HCT116 (cell line): ENCODE measurements at regions not wholly inside any gene's neighbourhood (a gene's known extent, or its start where the extent isn't known, plus 50 kb on each side); places are given as distances from the start of the nearest gene placed in this dataset.

Experiments
- ATAC-seq: fragments of 200-7000 bp; cut with Tn5 transposase; 2 replicates; pipeline ENCODE4 v1.9.1; 2020; ENCODE audit warnings: mild to moderate bottlenecking, moderate library complexity
- BruUV-seq: library from RNA; stranded (reverse); fragments of 400-500 nt; replicated peaks from 2 replicates; lab custom pipeline; 2021; lab: Mats Ljungman, UMichigan
- CTCF ChIA-PET: fragments of 300-600 bp; sonication (Branson Sonifier 250); formaldehyde crosslinking; loops from one replicate; lab custom pipeline; 2021; ENCODE audit warnings: antibody characterized with exemption; lab: Charles Lee
- POLR2A ChIA-PET: fragments of 300-600, 350-600 bp; sonication (Branson Sonifier 250); formaldehyde crosslinking; loops from one replicate; lab custom pipeline; 2021; ENCODE audit warnings: antibody characterized with exemption; lab: Charles Lee
- RAD21 ChIA-PET, 2 experiments: fragments of 300-600 bp; sonication (Branson Sonifier 250); formaldehyde crosslinking; loops; one replicate each; lab custom pipeline; 2023; ENCODE audit warnings: low total read pairs in 2 of 2; ENCODE audit not compliant: uncharacterized antibody in 2 of 2, unreplicated experiment in 2 of 2, low non-redundant PET in 1 of 2; lab: Charles Lee
- DNase-seq: peaks from one replicate; pipeline ENCODE4 v3.0.0-alpha.2; 2010; ENCODE audit warnings: low read depth, low spot score
- H2AFZ ChIP-seq: fragments of 200-600 bp; shearing (Covaris generic), sonication (generic); 2 replicates; pipeline ENCODE4 v1.6.1; 2017; ENCODE audit warnings: low read depth, mixed run types, mixed read lengths, antibody characterized with exemption, low read length; ENCODE audit not compliant: poor library complexity, severe bottlenecking
- H3K27ac ChIP-seq: 2 replicates; pipeline ENCODE4 v1.5.1; 2012; ENCODE audit warnings: low read depth, low read length
- H3K27me3 ChIP-seq: fragments of 200-600 bp; sonication (generic); 2 replicates; pipeline ENCODE4 v1.6.1; 2016; ENCODE audit warnings: mixed run types, low read length, mixed read lengths; ENCODE audit not compliant: insufficient read depth
- H3K36me3 ChIP-seq, 2 experiments: fragments of 200-500 bp in 1 of 2; fragments of 200-600 bp in 1 of 2; sonication (Bioruptor generic) in 1 of 2; sonication (generic) in 1 of 2; 2 replicates each; pipeline versions ENCODE4 v1.5.1 to v1.6.1; 2014 to 2016; ENCODE audit warnings: low read length in 2 of 2, inconsistent platforms in 1 of 2, mixed read lengths in 1 of 2, mixed run types in 1 of 2; ENCODE audit not compliant: insufficient read depth in 2 of 2, control insufficient read depth in 1 of 2
- H3K4me1 ChIP-seq, 2 experiments: fragments of 200-600 bp in 1 of 2; sonication (generic) in 1 of 2; 2 replicates each; pipeline versions ENCODE4 v1.5.1 to v1.6.1; 2012 to 2017; ENCODE audit warnings: low read length in 2 of 2, inconsistent platforms in 1 of 2, mild to moderate bottlenecking in 1 of 2, mixed read lengths in 1 of 2, mixed run types in 1 of 2, moderate library complexity in 1 of 2; ENCODE audit not compliant: insufficient read depth in 2 of 2, control insufficient read depth in 1 of 2
- H3K4me2 ChIP-seq: fragments of 200-600 bp; sonication (generic); 2 replicates; pipeline ENCODE4 v1.6.1; 2017; ENCODE audit warnings: mixed run types, low read length, mixed read lengths
- H3K4me3 ChIP-seq, 2 experiments: fragments of 200-600 bp in 1 of 2; sonication (generic) in 1 of 2; replicated peaks in 1 of 2; 2 replicates each; pipeline ENCODE4 v1.5.1; 2011 to 2016; ENCODE audit warnings: low read length in 2 of 2, control low read depth in 1 of 2, low read depth in 1 of 2, mild to moderate bottlenecking in 1 of 2, mixed read lengths in 1 of 2, mixed run types in 1 of 2
- H3K79me2 ChIP-seq: fragments of 200-600 bp; sonication (generic); 2 replicates; pipeline ENCODE4 v1.6.1; 2017; ENCODE audit warnings: mild to moderate bottlenecking, mixed run types, low read length, moderate library complexity, mixed read lengths; ENCODE audit not compliant: insufficient read depth
- H3K9ac ChIP-seq: fragments of 200-600 bp; sonication (generic); 2 replicates; pipeline ENCODE4 v1.6.1; 2016; ENCODE audit warnings: low read length, mixed read lengths
- H3K9me2 ChIP-seq: fragments of 200-600 bp; sonication (generic), shearing (Covaris generic); 2 replicates; pipeline ENCODE4 v1.6.1; 2017; ENCODE audit warnings: mixed run types, mild to moderate bottlenecking, moderate library complexity; ENCODE audit not compliant: insufficient read depth
- H3K9me3 ChIP-seq, 2 experiments: fragments of 200-500 bp in 1 of 2; fragments of 200-600 bp in 1 of 2; sonication (Bioruptor generic) in 1 of 2; sonication (generic) in 1 of 2; 2 replicates each; pipeline ENCODE4 v1.6.1; 2014 to 2017; ENCODE audit warnings: low read length in 2 of 2, mixed read lengths in 2 of 2, inconsistent platforms in 1 of 2, low read depth in 1 of 2, mild to moderate bottlenecking in 1 of 2, mixed run types in 1 of 2, moderate library complexity in 1 of 2; ENCODE audit not compliant: control insufficient read depth in 1 of 2, insufficient read depth in 1 of 2
- H4K20me1 ChIP-seq: fragments of 200-600 bp; sonication (generic), shearing (Covaris generic); 2 replicates; pipeline ENCODE4 v1.6.1; 2017; ENCODE audit warnings: mixed run types, mild to moderate bottlenecking, moderate library complexity; ENCODE audit not compliant: insufficient read depth
- CEBPB ChIP-seq: IDR thresholded peaks from 2 replicates; pipeline ENCODE4 v1.6.1; 2012; ENCODE audit warnings: low read depth
- ELF1 ChIP-seq: IDR thresholded peaks from 2 replicates; pipeline ENCODE4 v1.6.1; 2012; ENCODE audit warnings: low read depth, borderline replicate concordance
- EZH2 ChIP-seq: fragments of 200-600 bp; sonication (generic); IDR thresholded peaks from 2 replicates; pipeline ENCODE4 v1.6.1; 2017; ENCODE audit warnings: antibody characterized with exemption, mixed run types
- JUND ChIP-seq: IDR thresholded peaks from 2 replicates; pipeline ENCODE4 v1.6.1; 2012
- POLR2A ChIP-seq: IDR thresholded peaks from 2 replicates; pipeline ENCODE4 v1.7.0; 2011; ENCODE audit warnings: borderline replicate concordance; ENCODE audit not compliant: insufficient read depth, insufficient read length; ENCODE audit errors: extremely low read depth
- RAD21 ChIP-seq: IDR thresholded peaks from 2 replicates; pipeline ENCODE4 v1.6.1; 2012; ENCODE audit warnings: low read depth, mild to moderate bottlenecking
- SP1 ChIP-seq: IDR thresholded peaks from 2 replicates; pipeline ENCODE4 v1.6.1; 2012; ENCODE audit warnings: low read depth
- SRF ChIP-seq: IDR thresholded peaks from 2 replicates; pipeline ENCODE4 v1.6.1; 2012; ENCODE audit warnings: low read depth
- ZFX ChIP-seq: fragments of 450-650 bp; IDR thresholded peaks from 2 replicates; pipeline ENCODE4 v1.6.1; 2017
- ZNF274 ChIP-seq: fragments of 200-500 bp; sonication (Bioruptor generic); IDR thresholded peaks from 2 replicates; pipeline ENCODE4 v1.6.1; 2014; ENCODE audit warnings: mild to moderate bottlenecking, low read depth, low read length, inconsistent platforms
- intact Hi-C: fragments of 100-400 bp; cut with micrococcal nuclease; formaldehyde crosslinking; loops from 2 replicates; pipeline ENCODE4 v1.10.0; 2022
- TF ChIP-seq, protein P1 (sequence below): IDR thresholded peaks from 2 replicates; pipeline ENCODE4 v1.6.1; 2012
- TF ChIP-seq, protein P2 (sequence below): IDR thresholded peaks from 2 replicates; pipeline ENCODE4 v1.6.1; 2011; ENCODE audit warnings: mild to moderate bottlenecking, low read length, moderate library complexity; ENCODE audit not compliant: insufficient replicate concordance; ENCODE audit errors: extremely low read depth
- TF ChIP-seq, protein P3 (sequence below), 3 experiments: fragments of 200-600 bp in 1 of 3; sonication (generic) in 1 of 3; IDR thresholded peaks in 2 of 3; conservative IDR thresholded peaks in 1 of 3; 2 replicates each; pipeline ENCODE4 v1.5.1; 2012 to 2017; ENCODE audit warnings: low read depth in 2 of 3, low read length in 2 of 3, antibody characterized with exemption in 1 of 3, borderline replicate concordance in 1 of 3, control low read depth in 1 of 3, mild to moderate bottlenecking in 1 of 3, mixed read lengths in 1 of 3, mixed run types in 1 of 3, moderate library complexity in 1 of 3; ENCODE audit not compliant: insufficient read depth in 1 of 3
- TF ChIP-seq, protein P4 (sequence below): IDR thresholded peaks from 2 replicates; pipeline ENCODE4 v1.6.1; 2012

DNA sequence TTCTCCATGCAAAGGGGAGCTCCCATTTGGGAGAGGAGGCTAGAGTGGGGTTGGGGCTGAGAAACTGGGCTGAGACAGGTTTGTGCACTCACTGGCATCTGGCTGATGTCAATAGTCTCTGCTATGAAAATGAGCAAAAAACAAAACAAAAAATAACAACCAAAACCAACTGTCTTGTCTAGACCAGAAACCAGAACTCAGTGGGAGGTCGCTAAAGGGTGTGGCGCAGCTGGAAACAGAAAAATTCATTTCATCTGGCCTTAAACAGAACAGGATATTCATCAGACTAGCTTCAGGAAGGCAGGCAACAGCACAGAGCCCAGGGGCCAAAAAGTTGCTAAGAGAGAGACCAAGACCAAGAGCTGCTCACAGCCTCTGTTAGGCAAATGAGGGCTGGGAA lies 126.1 kb downstream of the THNSL2 start:
- ATAC-seq (no peak), DNase-seq (no peak)
- no peak for TF ChIP-seq SRF
- TF ChIP-seq POLR2A: no peak
- no peak for TF ChIP-seq EZH2
- TF ChIP-seq, protein P1, sequence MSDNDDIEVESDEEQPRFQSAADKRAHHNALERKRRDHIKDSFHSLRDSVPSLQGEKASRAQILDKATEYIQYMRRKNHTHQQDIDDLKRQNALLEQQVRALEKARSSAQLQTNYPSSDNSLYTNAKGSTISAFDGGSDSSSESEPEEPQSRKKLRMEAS: no peak
- TF ChIP-seq, protein P2, sequence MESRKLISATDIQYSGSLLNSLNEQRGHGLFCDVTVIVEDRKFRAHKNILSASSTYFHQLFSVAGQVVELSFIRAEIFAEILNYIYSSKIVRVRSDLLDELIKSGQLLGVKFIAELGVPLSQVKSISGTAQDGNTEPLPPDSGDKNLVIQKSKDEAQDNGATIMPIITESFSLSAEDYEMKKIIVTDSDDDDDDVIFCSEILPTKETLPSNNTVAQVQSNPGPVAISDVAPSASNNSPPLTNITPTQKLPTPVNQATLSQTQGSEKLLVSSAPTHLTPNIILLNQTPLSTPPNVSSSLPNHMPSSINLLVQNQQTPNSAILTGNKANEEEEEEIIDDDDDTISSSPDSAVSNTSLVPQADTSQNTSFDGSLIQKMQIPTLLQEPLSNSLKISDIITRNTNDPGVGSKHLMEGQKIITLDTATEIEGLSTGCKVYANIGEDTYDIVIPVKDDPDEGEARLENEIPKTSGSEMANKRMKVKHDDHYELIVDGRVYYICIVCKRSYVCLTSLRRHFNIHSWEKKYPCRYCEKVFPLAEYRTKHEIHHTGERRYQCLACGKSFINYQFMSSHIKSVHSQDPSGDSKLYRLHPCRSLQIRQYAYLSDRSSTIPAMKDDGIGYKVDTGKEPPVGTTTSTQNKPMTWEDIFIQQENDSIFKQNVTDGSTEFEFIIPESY: no peak
- TF ChIP-seq CEBPB: no peak
- TF ChIP-seq, protein P3, sequence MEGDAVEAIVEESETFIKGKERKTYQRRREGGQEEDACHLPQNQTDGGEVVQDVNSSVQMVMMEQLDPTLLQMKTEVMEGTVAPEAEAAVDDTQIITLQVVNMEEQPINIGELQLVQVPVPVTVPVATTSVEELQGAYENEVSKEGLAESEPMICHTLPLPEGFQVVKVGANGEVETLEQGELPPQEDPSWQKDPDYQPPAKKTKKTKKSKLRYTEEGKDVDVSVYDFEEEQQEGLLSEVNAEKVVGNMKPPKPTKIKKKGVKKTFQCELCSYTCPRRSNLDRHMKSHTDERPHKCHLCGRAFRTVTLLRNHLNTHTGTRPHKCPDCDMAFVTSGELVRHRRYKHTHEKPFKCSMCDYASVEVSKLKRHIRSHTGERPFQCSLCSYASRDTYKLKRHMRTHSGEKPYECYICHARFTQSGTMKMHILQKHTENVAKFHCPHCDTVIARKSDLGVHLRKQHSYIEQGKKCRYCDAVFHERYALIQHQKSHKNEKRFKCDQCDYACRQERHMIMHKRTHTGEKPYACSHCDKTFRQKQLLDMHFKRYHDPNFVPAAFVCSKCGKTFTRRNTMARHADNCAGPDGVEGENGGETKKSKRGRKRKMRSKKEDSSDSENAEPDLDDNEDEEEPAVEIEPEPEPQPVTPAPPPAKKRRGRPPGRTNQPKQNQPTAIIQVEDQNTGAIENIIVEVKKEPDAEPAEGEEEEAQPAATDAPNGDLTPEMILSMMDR (IDR thresholded peaks at IDR 0.05 in 2 of 3, conservative IDR thresholded peaks at IDR 0.05 in 1 of 3; ENCODE audit: borderline replicate concordance in 1 of 3, insufficient read depth in 1 of 3, low read depth in 2 of 3, low read length in 2 of 3): no peak
- TF ChIP-seq RAD21: no peak
- no peak for TF ChIP-seq JUND
- no peak for TF ChIP-seq ZFX
- no peak for TF ChIP-seq ELF1
- TF ChIP-seq SP1: no peak
- TF ChIP-seq, protein P4, sequence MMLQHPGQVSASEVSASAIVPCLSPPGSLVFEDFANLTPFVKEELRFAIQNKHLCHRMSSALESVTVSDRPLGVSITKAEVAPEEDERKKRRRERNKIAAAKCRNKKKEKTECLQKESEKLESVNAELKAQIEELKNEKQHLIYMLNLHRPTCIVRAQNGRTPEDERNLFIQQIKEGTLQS: no peak
- TF ChIP-seq ZNF274: no peak
- Histone ChIP-seq H3K79me2 (no peaks in the 10 kb centered on the region), H3K36me3 (no peaks in the 10 kb centered on the region), H3K4me1 (no peaks in the 10 kb centered on the region), H3K4me3 (no peak overlapping the region), H3K4me2 (no peak overlapping the region), H3K9ac (no peak overlapping the region), H3K27ac (no peak overlapping the region), H4K20me1 (no peaks in the 10 kb centered on the region), H3K27me3 (no peaks in the 10 kb centered on the region), H3K9me2 (no peaks in the 10 kb centered on the region), H3K9me3 (no peaks in the 10 kb centered on the region), H2AFZ (no peak overlapping the region)
- intact Hi-C loops: no loop called here
- ChIA-PET POLR2A (no interaction called here), CTCF (interaction anchor here (1.3 kb wide), 1 partner anchor 11 kb away, joined by 4 read pairs; no protein-coding TSS in a partner anchor), RAD21 (no interaction called here)
- BruUV-seq: no TSS peak
